GM12873 (cell line): ENCODE measurements at regions not wholly inside any gene's neighbourhood (a gene's known extent, or its start where the extent isn't known, plus 50 kb on each side); places are given as distances from the start of the nearest gene placed in this dataset.

ENCODE experiments used
- TF ChIP-seq, protein P1 (sequence below): IDR thresholded peaks from 2 replicates; pipeline ENCODE4 v1.5.1; 2012; ENCODE audit warnings: low read depth, mild to moderate bottlenecking, moderate library complexity, low read length, control low read depth; ENCODE audit not compliant: insufficient read depth; ENCODE audit errors: missing control alignments

DNA sequence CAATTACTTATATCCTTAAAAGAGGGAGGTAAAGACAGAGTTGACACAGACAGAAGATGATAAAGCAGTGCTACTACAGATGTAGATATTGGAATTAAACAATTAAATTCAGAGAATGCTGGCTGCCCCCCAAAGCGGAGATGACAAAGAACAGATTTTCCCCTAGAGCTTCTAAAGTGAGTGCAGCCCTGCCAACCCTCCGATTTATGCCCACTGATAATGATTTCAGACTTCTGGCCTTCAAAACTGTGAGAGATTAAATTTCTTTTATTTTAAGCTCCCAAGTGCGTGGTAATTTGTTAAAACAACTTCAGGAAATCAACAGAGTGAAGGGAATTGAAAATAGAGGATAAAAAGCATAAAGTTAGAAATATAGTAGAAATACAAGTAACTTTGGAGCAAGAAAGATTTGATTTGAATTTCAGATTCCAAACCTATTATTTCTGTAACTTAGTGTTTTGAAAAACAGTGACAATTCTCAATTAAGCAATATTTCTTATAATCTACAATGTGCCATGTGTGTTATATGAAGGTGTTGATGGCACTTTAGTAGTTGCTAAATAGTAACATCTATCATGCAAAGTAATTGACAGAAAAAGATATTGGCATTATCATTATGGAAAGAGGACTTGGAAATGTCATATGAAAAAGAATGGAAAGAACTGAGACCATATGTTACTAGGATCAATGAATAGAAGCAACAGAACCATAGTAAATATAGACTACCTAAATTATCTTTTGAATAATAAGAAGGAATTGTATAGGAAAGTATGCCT lies 946.4 kb upstream of the PTPRD start:
- TF ChIP-seq, protein P1, sequence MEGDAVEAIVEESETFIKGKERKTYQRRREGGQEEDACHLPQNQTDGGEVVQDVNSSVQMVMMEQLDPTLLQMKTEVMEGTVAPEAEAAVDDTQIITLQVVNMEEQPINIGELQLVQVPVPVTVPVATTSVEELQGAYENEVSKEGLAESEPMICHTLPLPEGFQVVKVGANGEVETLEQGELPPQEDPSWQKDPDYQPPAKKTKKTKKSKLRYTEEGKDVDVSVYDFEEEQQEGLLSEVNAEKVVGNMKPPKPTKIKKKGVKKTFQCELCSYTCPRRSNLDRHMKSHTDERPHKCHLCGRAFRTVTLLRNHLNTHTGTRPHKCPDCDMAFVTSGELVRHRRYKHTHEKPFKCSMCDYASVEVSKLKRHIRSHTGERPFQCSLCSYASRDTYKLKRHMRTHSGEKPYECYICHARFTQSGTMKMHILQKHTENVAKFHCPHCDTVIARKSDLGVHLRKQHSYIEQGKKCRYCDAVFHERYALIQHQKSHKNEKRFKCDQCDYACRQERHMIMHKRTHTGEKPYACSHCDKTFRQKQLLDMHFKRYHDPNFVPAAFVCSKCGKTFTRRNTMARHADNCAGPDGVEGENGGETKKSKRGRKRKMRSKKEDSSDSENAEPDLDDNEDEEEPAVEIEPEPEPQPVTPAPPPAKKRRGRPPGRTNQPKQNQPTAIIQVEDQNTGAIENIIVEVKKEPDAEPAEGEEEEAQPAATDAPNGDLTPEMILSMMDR, result no peak

DNA sequence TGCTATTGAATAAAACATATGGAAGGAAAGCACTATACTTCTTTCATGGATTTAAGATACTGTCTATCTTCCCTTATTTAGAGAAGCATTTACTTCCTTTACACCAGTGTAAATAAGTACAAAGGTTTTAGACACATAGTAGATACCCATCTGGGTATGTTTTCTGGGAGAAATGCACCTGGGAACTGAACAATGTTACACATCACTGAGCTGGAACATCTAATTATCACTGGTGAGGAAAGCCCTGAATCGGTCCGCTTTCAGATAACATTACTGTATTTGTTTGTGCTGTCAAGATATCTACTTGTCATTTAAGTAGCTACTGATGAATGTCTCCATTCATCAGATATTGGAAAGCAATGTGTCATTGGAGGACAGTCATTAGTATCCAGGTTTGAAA lies 964.7 kb upstream of the PTPRD start:
- TF ChIP-seq, protein P1, result no peak

DNA sequence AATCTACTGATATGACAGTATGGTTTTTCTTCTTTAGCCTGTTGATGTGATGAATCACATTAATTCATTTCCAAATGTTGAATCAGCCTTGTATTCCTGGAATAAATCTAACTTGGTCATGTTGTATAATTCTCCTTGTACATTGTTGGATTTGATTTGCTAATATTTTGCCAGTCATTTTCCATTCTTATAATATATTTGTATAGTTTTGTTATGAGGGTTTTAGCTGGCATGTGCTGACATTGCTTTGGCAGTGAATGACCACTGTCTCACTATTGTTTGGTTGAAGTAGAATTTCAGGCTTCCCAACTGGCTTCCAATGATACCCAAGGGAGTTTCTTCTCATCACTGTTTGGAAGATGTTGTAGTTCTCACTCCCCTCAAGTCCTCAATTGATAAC lies 983.0 kb upstream of the PTPRD start:
- TF ChIP-seq, protein P1, result no peak

DNA sequence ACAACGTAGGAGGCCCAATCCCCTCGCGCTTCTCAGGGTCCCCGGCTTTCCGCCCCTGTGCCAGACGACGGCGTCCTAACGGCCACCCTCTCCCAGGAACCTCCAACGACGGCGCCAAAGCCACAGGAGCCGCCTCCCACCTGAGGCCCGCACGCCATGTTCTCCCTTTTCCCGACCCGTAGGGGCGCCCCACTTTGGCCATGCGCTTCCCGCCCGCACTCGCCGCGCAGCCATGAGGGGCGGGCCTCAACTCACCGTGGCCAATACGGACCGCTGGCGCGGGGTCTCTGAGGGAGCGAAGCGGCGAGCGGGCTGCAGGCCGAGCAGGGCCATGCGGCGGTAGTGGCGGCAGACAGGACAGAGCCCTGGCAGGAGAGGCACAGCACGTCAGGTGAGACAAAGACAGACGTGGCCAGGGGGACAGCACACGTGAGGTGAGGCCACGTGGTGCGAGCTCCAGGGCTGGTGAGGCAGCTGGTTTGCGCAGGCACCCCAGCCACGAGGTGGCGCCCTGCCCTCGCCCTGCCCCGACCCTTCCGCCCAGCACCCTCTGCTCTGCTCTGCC lies 1005.5 kb upstream of the PTPRD start:
- TF ChIP-seq, protein P1, result no peak

DNA sequence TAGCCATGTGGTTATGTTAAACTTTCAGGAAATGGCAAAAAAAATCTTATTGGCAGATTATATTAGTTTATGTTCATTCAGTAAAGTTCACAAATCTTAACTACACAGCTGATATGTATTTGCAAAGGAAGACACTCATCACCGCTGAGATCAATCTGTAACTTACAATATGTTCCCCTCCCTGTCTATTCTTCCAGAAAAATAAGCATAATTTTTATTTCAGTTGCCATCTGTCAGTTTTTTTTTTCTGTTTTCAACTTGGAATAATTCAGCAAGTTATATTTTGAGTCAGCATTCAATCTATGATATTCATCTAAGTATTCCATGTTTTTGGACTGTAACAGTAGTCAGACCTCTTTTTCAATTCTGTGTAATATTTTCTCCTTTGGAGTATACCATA lies 1019.9 kb upstream of the PTPRD start:
- TF ChIP-seq, protein P1, result no peak

DNA sequence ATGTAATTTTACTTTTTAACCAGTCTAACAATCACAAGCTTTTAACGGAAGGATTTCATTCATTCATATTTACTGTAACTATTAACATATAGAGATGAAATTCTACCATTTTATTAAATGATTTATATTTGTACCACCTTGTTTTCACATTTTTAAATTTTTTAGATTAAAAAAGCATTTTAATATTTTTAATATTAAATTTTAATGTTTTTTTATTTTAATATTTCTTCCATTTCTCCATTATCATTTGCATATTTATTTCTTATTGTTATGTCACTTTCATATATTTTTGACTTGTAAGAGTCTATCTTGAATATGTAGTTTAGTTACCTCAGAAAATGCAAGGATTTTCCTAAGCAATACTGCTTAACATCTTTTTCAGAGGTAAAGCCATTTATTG lies 1034.0 kb upstream of the PTPRD start:
- TF ChIP-seq, protein P1, result no peak

DNA sequence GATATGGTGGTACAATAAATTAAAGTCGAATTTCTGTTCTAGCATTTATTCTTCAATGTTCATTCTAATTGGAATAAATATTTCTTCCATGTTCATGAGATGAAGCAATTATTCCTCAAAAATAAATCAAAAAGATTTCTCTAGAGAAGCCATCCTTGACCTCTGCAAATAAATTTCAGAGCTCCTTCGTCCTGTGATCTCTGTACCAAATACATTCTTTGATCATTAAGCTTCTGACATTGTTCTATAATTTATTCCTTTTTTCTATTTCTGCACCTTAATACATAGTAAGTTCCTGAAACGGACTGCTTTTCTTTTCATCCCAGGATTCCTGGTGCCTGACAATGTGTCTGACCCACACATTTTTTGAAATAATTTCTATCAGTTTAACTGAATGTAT lies 1039.3 kb upstream of the TYRP1 start:
- TF ChIP-seq, protein P1, result no peak
